Osteoblast (primary cell): ENCODE measurements at regions not wholly inside any gene's neighbourhood (a gene's known extent, or its start where the extent isn't known, plus 50 kb on each side); places are given as distances from the start of the nearest gene placed in this dataset.
"Not testable (repeated sequence)": the region's sequence is repeated elsewhere in the genome, so short reads cannot be mapped to it uniquely, and the experiment has no call there.

Source experiments
- DNase-seq: peaks from one replicate; pipeline ENCODE4 v3.0.0; 2011; ENCODE audit warnings: low spot score, mixed read lengths; ENCODE audit not compliant: insufficient read length; ENCODE audit errors: missing footprints
- H2AFZ ChIP-seq: 2 replicates; pipeline ENCODE4 v1.6.0; 2011; ENCODE audit warnings: mild to moderate bottlenecking, low read length
- H3K27ac ChIP-seq: 2 replicates; pipeline ENCODE4 v1.5.1; 2011; ENCODE audit warnings: mild to moderate bottlenecking, low read depth, low read length, moderate library complexity
- H3K27me3 ChIP-seq: 2 replicates; pipeline ENCODE4 v1.6.0; 2012; ENCODE audit warnings: mild to moderate bottlenecking, control low read depth, inconsistent platforms, low read length, moderate library complexity; ENCODE audit not compliant: insufficient read depth
- H3K36me3 ChIP-seq: 2 replicates; pipeline ENCODE4 v1.5.1; 2011; ENCODE audit warnings: mild to moderate bottlenecking, low read length, control low read depth, moderate library complexity; ENCODE audit not compliant: insufficient read depth
- H3K4me1 ChIP-seq: 2 replicates; pipeline ENCODE4 v1.5.1; 2011; ENCODE audit warnings: mild to moderate bottlenecking, low read length, control low read depth, moderate library complexity; ENCODE audit not compliant: insufficient read depth
- H3K4me2 ChIP-seq: 2 replicates; pipeline ENCODE4 v1.6.0; 2011; ENCODE audit warnings: mild to moderate bottlenecking, low read length; ENCODE audit not compliant: insufficient read depth
- H3K4me3 ChIP-seq: fragments of 200-600 bp; sonication (generic); 3 replicates; pipeline ENCODE4 v1.5.1; 2012; ENCODE audit warnings: mild to moderate bottlenecking, low read length, inconsistent platforms; ENCODE audit not compliant: insufficient read depth
- H3K79me2 ChIP-seq: 2 replicates; pipeline ENCODE4 v1.6.0; 2012; ENCODE audit warnings: mild to moderate bottlenecking, low read length, control low read depth, inconsistent platforms; ENCODE audit not compliant: insufficient read depth
- H3K9me3 ChIP-seq: 2 replicates; pipeline ENCODE4 v1.5.1; 2011; ENCODE audit warnings: low read depth, low read length, control low read depth
- H4K20me1 ChIP-seq: 2 replicates; pipeline ENCODE4 v1.6.0; 2012; ENCODE audit warnings: mild to moderate bottlenecking, low read length, control low read depth; ENCODE audit not compliant: insufficient read depth
- CTCF ChIP-seq: IDR thresholded peaks from 2 replicates; pipeline ENCODE4 v1.5.1; 2011; ENCODE audit warnings: mild to moderate bottlenecking, low read depth, low read length, moderate library complexity; ENCODE audit errors: extremely low read depth

- no peak overlapping the region for H3K4me3 ChIP-seq
- no peaks in the 10 kb centered on the region for H4K20me1 ChIP-seq
- no peaks in the 10 kb centered on the region for H3K36me3 ChIP-seq
- no peaks in the 10 kb centered on the region for H3K79me2 ChIP-seq
- no peaks in the 10 kb centered on the region for H3K4me1 ChIP-seq
- no peaks in the 10 kb centered on the region for H3K9me3 ChIP-seq
- no peak overlapping the region for H3K4me2 ChIP-seq
- H3K27ac ChIP-seq = no peak overlapping the region
- H3K27me3 ChIP-seq = no peaks in the 10 kb centered on the region
- H2AFZ ChIP-seq = no peak overlapping the region
- TF ChIP-seq CTCF = no peak
- DNase-seq = no peak
Measured at GRCh38 chr2:167640096-167640495, 607.3 kb downstream of the STK39 start.

- Histone ChIP-seq H3K27ac (no peak overlapping the region), H3K4me2 (no peak overlapping the region), H3K4me1 (no peaks in the 10 kb centered on the region), H3K9me3 (no peaks in the 10 kb centered on the region), H3K36me3 (no peaks in the 10 kb centered on the region), H3K79me2 (no peaks in the 10 kb centered on the region), H2AFZ (no peak overlapping the region), H4K20me1 (no peaks in the 10 kb centered on the region), H3K27me3 (no peaks in the 10 kb centered on the region), H3K4me3 (no peak overlapping the region)
- no peak for TF ChIP-seq CTCF
- DNase-seq = no peak
Measured at GRCh38 chr2:167637741-167638140, 609.7 kb downstream of the STK39 start.

- not testable (repeated sequence) for H3K36me3 ChIP-seq, H2AFZ ChIP-seq, H3K79me2 ChIP-seq, H3K27ac ChIP-seq, H3K4me3 ChIP-seq, H3K4me1 ChIP-seq, H3K27me3 ChIP-seq, H3K9me3 ChIP-seq, H3K4me2 ChIP-seq, DNase-seq, H4K20me1 ChIP-seq
Measured at GRCh38 chr2:167632271-167632670, 615.1 kb downstream of the STK39 start.

- Histone ChIP-seq H3K27ac (no peak overlapping the region), H3K27me3 (no peaks in the 10 kb centered on the region), H3K36me3 (no peaks in the 10 kb centered on the region), H2AFZ (no peak overlapping the region), H3K79me2 (no peaks in the 10 kb centered on the region), H3K9me3 (no peaks in the 10 kb centered on the region), H4K20me1 (no peaks in the 10 kb centered on the region), H3K4me3 (no peak overlapping the region), H3K4me2 (no peak overlapping the region), H3K4me1 (no peaks in the 10 kb centered on the region)
- no peak for TF ChIP-seq CTCF
- DNase-seq = no peak
Measured at GRCh38 chr2:167626961-167627360, 620.4 kb downstream of the STK39 start.

- Histone ChIP-seq H3K4me3 (no peak overlapping the region), H3K4me2 (no peak overlapping the region), H4K20me1 (no peaks in the 10 kb centered on the region), H3K79me2 (no peaks in the 10 kb centered on the region), H3K27ac (no peak overlapping the region), H3K36me3 (no peaks in the 10 kb centered on the region), H3K27me3 (no peaks in the 10 kb centered on the region), H3K4me1 (no peaks in the 10 kb centered on the region), H3K9me3 (no peaks in the 10 kb centered on the region), H2AFZ (no peak overlapping the region)
- TF ChIP-seq CTCF = no peak
- DNase-seq = no peak
Measured at GRCh38 chr2:167626301-167626700, 621.1 kb downstream of the STK39 start.
